Progenitor cell of endocrine pancreas (in vitro differentiated cells): ENCODE measurements at regions not wholly inside any gene's neighbourhood (a gene's known extent, or its start where the extent isn't known, plus 50 kb on each side); places are given as distances from the start of the nearest gene placed in this dataset.

Source experiments
- DNase-seq: peaks from one replicate; pipeline ENCODE4 v3.0.0; 2021; ENCODE audit warnings: low spot score; ENCODE audit not compliant: unreplicated experiment
- H3K27ac Mint-ChIP-seq: 2 replicates; pipeline ENCODE4 v1.8.0; 2021; ENCODE audit warnings: mild to moderate bottlenecking, moderate library complexity, mixed read lengths
- H3K27me3 Mint-ChIP-seq: 2 replicates; pipeline ENCODE4 v1.8.0; 2021; ENCODE audit warnings: mixed read lengths
- H3K36me3 Mint-ChIP-seq: 2 replicates; pipeline ENCODE4 v1.8.0; 2022; ENCODE audit warnings: mixed read lengths; ENCODE audit not compliant: insufficient read depth
- H3K4me1 Mint-ChIP-seq: 2 replicates; pipeline ENCODE4 v1.8.0; 2021; ENCODE audit warnings: low read depth, mixed read lengths
- H3K4me3 Mint-ChIP-seq: 2 replicates; pipeline ENCODE4 v1.8.0; 2021; ENCODE audit warnings: low read depth, mild to moderate bottlenecking, moderate library complexity, mixed read lengths
- H3K9me3 Mint-ChIP-seq: 2 replicates; pipeline ENCODE4 v1.8.0; 2021; ENCODE audit warnings: low read depth, mixed read lengths
- TF ChIP-seq, protein P1 (sequence below): fragments of 200-600 bp; sonication (generic); IDR thresholded peaks from one replicate; pipeline ENCODE4 v1.5.0; 2021; ENCODE audit warnings: antibody characterized with exemption, mild to moderate bottlenecking; ENCODE audit not compliant: unreplicated experiment

- Mint-ChIP-seq H3K4me1 (no peaks in the 10 kb centered on the region), H3K27ac (no peak overlapping the region), H3K9me3 (peaks cover 9% of the 10 kb centered on the region), H3K27me3 (no peaks in the 10 kb centered on the region), H3K36me3 (peaks cover 2% of the 10 kb centered on the region), H3K4me3 (no peak overlapping the region)
- TF ChIP-seq, protein P1, sequence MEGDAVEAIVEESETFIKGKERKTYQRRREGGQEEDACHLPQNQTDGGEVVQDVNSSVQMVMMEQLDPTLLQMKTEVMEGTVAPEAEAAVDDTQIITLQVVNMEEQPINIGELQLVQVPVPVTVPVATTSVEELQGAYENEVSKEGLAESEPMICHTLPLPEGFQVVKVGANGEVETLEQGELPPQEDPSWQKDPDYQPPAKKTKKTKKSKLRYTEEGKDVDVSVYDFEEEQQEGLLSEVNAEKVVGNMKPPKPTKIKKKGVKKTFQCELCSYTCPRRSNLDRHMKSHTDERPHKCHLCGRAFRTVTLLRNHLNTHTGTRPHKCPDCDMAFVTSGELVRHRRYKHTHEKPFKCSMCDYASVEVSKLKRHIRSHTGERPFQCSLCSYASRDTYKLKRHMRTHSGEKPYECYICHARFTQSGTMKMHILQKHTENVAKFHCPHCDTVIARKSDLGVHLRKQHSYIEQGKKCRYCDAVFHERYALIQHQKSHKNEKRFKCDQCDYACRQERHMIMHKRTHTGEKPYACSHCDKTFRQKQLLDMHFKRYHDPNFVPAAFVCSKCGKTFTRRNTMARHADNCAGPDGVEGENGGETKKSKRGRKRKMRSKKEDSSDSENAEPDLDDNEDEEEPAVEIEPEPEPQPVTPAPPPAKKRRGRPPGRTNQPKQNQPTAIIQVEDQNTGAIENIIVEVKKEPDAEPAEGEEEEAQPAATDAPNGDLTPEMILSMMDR: no peak
- DNase-seq: no peak
Measured at GRCh38 chrX:10851809-10852208, 231.4 kb upstream of the MID1 start.

GRCh38 chrX:10854594-10854993, 234.2 kb upstream of the MID1 start:
- Mint-ChIP-seq H3K27ac (no peak overlapping the region), H3K9me3 (peaks cover 7% of the 10 kb centered on the region), H3K36me3 (no peaks in the 10 kb centered on the region), H3K27me3 (no peaks in the 10 kb centered on the region), H3K4me1 (no peaks in the 10 kb centered on the region), H3K4me3 (no peak overlapping the region)
- DNase-seq: no peak
- TF ChIP-seq, protein P1: no peak

DNA sequence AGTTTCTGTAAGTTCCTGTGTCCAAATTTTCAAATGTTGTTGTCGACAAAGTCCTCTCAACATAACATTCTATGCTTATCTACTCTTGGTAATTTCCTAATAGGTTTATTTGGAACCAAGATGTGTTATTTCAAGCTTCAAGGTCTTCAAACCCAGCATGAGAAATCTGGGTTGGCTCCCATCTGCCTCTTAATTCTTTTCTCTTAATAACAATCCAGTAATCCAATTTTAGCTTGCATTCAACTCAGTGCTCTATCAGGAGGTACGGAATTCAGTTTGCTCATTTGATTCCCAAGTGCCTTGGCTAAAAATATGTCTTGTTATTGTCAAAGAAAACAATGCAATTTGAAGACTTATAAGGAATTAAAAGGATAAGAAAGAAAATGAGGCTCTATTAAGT, 235.5 kb upstream of the MID1 start:
- Mint-ChIP-seq H3K4me3 (no peak overlapping the region), H3K36me3 (no peaks in the 10 kb centered on the region), H3K27me3 (no peaks in the 10 kb centered on the region), H3K4me1 (no peaks in the 10 kb centered on the region), H3K27ac (no peak overlapping the region), H3K9me3 (peaks cover 5% of the 10 kb centered on the region)
- no peak for DNase-seq
- TF ChIP-seq, protein P1: no peak

DNA sequence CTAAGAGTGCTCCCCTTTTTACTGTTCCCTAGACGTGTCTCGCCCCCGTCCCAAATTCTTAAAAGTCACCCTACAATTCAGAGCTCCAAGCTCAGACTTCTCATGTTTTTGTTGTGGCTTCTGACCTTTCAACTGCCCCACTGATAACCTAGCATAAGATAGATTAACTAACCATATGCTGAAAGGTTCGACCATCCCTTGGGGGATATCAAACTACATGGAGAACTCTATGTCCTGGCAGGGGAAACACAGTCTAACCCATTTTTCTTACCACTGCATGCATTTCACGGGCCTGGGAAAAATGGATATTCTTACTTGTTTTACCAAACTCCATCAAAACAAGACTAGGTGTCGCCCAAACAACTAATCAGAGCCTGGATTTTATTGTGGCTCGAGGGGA, 236.4 kb upstream of the MID1 start:
- Mint-ChIP-seq H3K9me3 (peaks cover 8% of the 10 kb centered on the region), H3K36me3 (no peaks in the 10 kb centered on the region), H3K4me3 (no peak overlapping the region), H3K27me3 (no peaks in the 10 kb centered on the region), H3K4me1 (no peaks in the 10 kb centered on the region), H3K27ac (no peak overlapping the region)
- DNase-seq: no peak
- TF ChIP-seq, protein P1: no peak

DNA sequence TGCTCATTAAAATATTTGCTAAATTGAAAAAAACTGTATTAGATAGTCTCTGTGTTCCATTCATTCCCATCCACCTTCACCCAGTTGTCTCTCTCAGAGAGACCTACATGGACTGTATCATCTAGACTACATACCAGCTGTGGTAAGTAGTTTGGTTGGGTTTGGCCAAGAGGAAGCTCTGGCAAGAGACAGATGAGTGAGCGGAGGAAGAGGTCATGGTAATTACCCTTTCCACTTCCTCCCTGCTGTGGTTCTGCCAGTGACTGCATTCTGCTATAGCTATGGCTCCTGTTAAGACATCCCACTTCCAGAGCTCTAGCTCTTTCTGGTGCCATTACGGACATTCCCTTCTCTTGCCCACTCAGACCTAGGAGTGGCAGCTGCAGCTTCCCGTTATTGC, 239.0 kb upstream of the MID1 start:
- Mint-ChIP-seq H3K36me3 (no peaks in the 10 kb centered on the region), H3K4me1 (no peaks in the 10 kb centered on the region), H3K9me3 (peaks cover 8% of the 10 kb centered on the region), H3K27me3 (no peaks in the 10 kb centered on the region), H3K4me3 (no peak overlapping the region), H3K27ac (no peak overlapping the region)
- DNase-seq: no peak
- TF ChIP-seq, protein P1: no peak

DNA sequence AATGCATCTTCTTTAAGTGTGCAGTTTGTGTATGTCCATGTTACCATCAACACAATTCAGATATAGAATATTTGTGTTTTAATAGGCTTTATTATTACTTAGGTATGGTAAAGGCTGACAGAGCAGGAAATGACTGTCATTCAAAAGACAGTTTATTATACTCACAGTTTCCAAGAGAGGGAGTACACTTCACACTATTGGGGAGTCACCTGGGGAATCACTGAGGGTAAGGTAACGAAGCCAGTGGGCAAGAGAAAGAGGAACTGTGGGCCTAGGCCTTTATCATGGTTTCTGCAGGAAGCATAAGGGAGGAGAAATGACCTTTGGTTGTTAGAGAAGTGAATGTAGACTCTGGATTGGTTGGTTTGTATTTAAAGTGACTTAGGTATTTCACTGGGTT, 235.1 kb upstream of the HCCS start:
- TF ChIP-seq, protein P1: no peak
- Mint-ChIP-seq H3K27ac (no peak overlapping the region), H3K4me3 (no peak overlapping the region), H3K36me3 (peaks cover 3% of the 10 kb centered on the region), H3K4me1 (no peaks in the 10 kb centered on the region), H3K9me3 (peaks cover 42% of the 10 kb centered on the region), H3K27me3 (no peaks in the 10 kb centered on the region)
- no peak for DNase-seq
